ENCODE measurements at regions not wholly inside any gene's neighbourhood (a gene's known extent, or its start where the extent isn't known, plus 50 kb on each side); places are given as distances from the start of the nearest gene placed in this dataset.

DNA sequence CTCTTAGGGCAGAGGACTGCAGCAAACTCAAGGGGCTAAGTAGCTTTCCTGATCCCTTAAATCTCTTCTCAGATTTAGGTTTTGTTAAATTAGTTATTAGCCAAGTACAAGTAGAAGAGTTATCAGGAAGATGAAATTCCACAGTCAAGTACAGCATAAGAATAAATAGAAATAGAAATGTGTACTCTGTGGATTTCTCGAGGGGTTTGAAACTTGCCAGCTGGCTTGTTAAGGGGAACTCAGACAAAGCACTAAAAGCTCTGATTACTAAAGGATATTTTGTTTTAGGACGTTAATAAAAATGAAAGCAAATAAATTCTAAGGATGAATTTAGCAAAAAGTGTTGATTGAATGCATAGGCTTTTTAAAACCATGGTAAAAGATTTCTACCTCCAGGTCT is 654.6 kb downstream of the RAPGEF2 start:
- Histone ChIP-seq H3K4me3 (ENCODE audit: low read depth in 1 of 3, low read length in 3 of 3) (no peak overlapping the region), H3K9me3 (ENCODE audit: control insufficient read depth in 2 of 2, insufficient read depth in 1 of 2, low read depth in 1 of 2, low read length in 1 of 2) (peaks cover 0 to 6% of the 10 kb centered on the region in 2 donors), H3K4me1 (ENCODE audit: control insufficient read depth in 3 of 3, insufficient read depth in 2 of 3, low read depth in 1 of 3, low read length in 2 of 3) (no peaks in the 10 kb centered on the region), H3K27ac (ENCODE audit: low read depth in 1 of 3, low read length in 2 of 3) (no peak overlapping the region), H3K27me3 (ENCODE audit: control insufficient read depth in 3 of 3, insufficient read depth in 3 of 3, low read length in 3 of 3) (no peaks in the 10 kb centered on the region), H3K36me3 (ENCODE audit: control insufficient read depth in 3 of 3, insufficient read depth in 2 of 3, low read depth in 1 of 3, low read length in 3 of 3) (no peaks in the 10 kb centered on the region)
- 44 to 54% (median 45%) methylated on average over 2 of the region's 2 CpGs for WGBS, 3 donors
- FAIRE-seq (no peak), DNase-seq (no peak)

DNA sequence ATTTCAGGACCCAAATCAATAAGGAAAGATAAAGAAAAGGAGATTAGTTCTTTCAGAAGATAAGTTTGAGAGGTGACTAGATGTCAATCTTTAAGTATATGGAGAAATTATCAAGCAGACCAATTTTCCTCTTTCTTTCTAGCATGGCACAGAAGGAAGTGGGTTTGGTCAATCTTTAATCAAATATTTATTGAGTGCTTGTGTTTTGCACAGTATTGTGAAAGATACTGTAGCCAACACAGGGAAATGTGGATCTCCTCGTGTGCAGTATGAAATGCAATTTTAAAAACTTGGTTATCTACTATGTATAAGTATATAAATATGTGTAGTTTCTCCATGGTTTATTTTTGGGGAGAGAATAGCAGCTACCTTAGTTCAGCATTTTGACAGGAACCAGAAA is 655.2 kb downstream of the RAPGEF2 start:
- H3K27ac ChIP-seq (ENCODE audit: low read depth in 1 of 3, low read length in 2 of 3): no peak overlapping the region
- WGBS, 3 donors: 11 to 48% (median 30%) methylated on average over 1 of the region's 1 CpG
- no peaks in the 10 kb centered on the region for H3K36me3 ChIP-seq (ENCODE audit: control insufficient read depth in 3 of 3, insufficient read depth in 2 of 3, low read depth in 1 of 3, low read length in 3 of 3)
- no peak overlapping the region for H3K4me3 ChIP-seq (ENCODE audit: low read depth in 1 of 3, low read length in 3 of 3)
- DNase-seq: no peak
- H3K27me3 ChIP-seq (ENCODE audit: control insufficient read depth in 3 of 3, insufficient read depth in 3 of 3, low read length in 3 of 3): no peaks in the 10 kb centered on the region
- no peak for FAIRE-seq
- H3K9me3 ChIP-seq (ENCODE audit: control insufficient read depth in 2 of 2, insufficient read depth in 1 of 2, low read depth in 1 of 2, low read length in 1 of 2): peaks cover 0 to 6% of the 10 kb centered on the region in 2 donors
- no peaks in the 10 kb centered on the region for H3K4me1 ChIP-seq (ENCODE audit: control insufficient read depth in 3 of 3, insufficient read depth in 2 of 3, low read depth in 1 of 3, low read length in 2 of 3)

DNA sequence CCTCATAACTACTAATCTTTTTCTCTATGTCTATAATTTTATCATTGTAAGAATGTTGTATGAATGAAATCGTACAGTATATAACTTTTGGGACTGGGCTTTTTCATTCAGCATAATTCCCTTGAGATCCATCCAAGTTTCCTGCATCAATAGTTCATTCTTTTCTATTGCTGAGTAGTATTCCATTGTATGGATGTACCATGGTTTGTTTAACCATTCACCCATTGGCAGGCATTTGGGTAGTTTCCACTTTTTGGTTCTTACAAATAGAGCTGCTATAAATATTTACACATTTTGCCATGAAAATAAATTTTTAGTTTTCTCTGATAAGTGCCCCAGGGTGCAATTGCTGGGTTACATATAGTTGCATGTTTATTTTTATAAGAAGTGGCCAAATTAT is 659.8 kb downstream of the RAPGEF2 start:
- Histone ChIP-seq H3K4me3 (ENCODE audit: low read depth in 1 of 3, low read length in 3 of 3) (no peak overlapping the region), H3K27me3 (ENCODE audit: control insufficient read depth in 3 of 3, insufficient read depth in 3 of 3, low read length in 3 of 3) (no peaks in the 10 kb centered on the region), H3K4me1 (ENCODE audit: control insufficient read depth in 3 of 3, insufficient read depth in 2 of 3, low read depth in 1 of 3, low read length in 2 of 3) (no peaks in the 10 kb centered on the region), H3K36me3 (ENCODE audit: control insufficient read depth in 3 of 3, insufficient read depth in 2 of 3, low read depth in 1 of 3, low read length in 3 of 3) (no peaks in the 10 kb centered on the region), H3K27ac (ENCODE audit: low read depth in 1 of 3, low read length in 2 of 3) (no peak overlapping the region), H3K9me3 (ENCODE audit: control insufficient read depth in 2 of 2, insufficient read depth in 1 of 2, low read depth in 1 of 2, low read length in 1 of 2) (no peaks in the 10 kb centered on the region)
- no peak for FAIRE-seq
- DNase-seq: no peak
- WGBS, 3 donors: 79 to 85% (median 84%) methylated on average over 1 of the region's 1 CpG

DNA sequence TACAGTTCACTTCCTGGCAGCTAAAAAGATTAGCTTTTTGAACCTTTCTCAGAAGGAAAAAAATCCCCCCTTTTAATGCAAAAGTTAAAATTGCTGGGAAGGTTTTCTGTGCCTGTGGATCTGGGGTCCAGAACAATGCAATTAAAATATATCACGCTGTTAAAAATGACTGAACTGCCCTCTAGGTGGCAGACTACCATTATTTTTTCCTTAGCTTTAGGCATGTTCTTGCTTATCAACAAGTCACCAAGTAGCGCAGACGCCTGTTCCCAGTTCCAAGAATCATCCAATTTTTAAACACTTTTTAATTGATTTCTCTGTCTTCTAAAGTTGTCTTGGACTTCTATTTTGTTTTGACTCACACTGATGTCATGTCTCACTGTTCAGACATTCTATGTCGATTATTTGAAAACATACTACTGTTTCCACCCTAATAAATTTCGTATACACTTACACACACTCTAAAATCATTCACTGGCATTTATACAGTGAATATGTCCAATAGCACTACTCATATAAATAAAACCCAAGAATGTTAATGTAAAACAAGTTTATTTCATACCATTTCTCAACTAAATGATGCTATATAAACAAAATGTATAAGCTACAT is 661.6 kb downstream of the RAPGEF2 start:
- H3K9me3 ChIP-seq (ENCODE audit: control insufficient read depth in 2 of 2, insufficient read depth in 1 of 2, low read depth in 1 of 2, low read length in 1 of 2): no peaks in the 10 kb centered on the region
- DNase-seq (peak; percentile 35 to 63), FAIRE-seq (no peak)
- no peak overlapping the region for H3K27ac ChIP-seq (ENCODE audit: low read depth in 1 of 3, low read length in 2 of 3)
- WGBS, 3 donors: 25 to 31% (median 28%) methylated on average over 5 of the region's 5 CpGs
- H3K27me3 ChIP-seq (ENCODE audit: control insufficient read depth in 3 of 3, insufficient read depth in 3 of 3, low read length in 3 of 3): no peaks in the 10 kb centered on the region
- H3K4me1 ChIP-seq (ENCODE audit: control insufficient read depth in 3 of 3, insufficient read depth in 2 of 3, low read depth in 1 of 3, low read length in 2 of 3): no peaks in the 10 kb centered on the region
- H3K36me3 ChIP-seq (ENCODE audit: control insufficient read depth in 3 of 3, insufficient read depth in 2 of 3, low read depth in 1 of 3, low read length in 3 of 3): no peaks in the 10 kb centered on the region
- H3K4me3 ChIP-seq (ENCODE audit: low read depth in 1 of 3, low read length in 3 of 3): no peak overlapping the region

DNA sequence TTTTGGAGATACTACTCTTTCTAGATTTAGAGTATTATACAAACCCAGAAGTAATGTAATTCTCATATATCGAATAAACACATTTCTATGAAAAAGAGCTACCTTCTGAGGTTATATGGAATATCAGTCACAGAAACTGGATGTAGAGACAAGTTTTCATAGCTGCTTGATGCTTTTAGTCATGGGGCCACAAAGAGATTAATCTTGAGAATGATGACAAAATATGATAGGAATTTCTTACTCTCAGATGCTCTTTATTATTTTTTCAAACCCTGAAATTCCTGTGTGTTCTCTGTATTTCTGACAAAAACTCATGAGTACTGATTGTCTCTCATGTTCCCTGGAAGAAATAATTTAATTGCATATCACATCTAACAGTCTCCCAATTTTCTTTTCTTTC is 662.5 kb downstream of the RAPGEF2 start:
- no peak overlapping the region for H3K4me3 ChIP-seq (ENCODE audit: low read depth in 1 of 3, low read length in 3 of 3)
- DNase-seq (no peak), FAIRE-seq (no peak)
- 87 to 92% (median 90%) methylated on average over 1 of the region's 1 CpG for WGBS, 3 donors
- H3K4me1 ChIP-seq (ENCODE audit: control insufficient read depth in 3 of 3, insufficient read depth in 2 of 3, low read depth in 1 of 3, low read length in 2 of 3): no peaks in the 10 kb centered on the region
- H3K27me3 ChIP-seq (ENCODE audit: control insufficient read depth in 3 of 3, insufficient read depth in 3 of 3, low read length in 3 of 3): no peaks in the 10 kb centered on the region
- H3K9me3 ChIP-seq (ENCODE audit: control insufficient read depth in 2 of 2, insufficient read depth in 1 of 2, low read depth in 1 of 2, low read length in 1 of 2): no peaks in the 10 kb centered on the region
- H3K36me3 ChIP-seq (ENCODE audit: control insufficient read depth in 3 of 3, insufficient read depth in 2 of 3, low read depth in 1 of 3, low read length in 3 of 3): no peaks in the 10 kb centered on the region
- no peak overlapping the region for H3K27ac ChIP-seq (ENCODE audit: low read depth in 1 of 3, low read length in 2 of 3)

DNA sequence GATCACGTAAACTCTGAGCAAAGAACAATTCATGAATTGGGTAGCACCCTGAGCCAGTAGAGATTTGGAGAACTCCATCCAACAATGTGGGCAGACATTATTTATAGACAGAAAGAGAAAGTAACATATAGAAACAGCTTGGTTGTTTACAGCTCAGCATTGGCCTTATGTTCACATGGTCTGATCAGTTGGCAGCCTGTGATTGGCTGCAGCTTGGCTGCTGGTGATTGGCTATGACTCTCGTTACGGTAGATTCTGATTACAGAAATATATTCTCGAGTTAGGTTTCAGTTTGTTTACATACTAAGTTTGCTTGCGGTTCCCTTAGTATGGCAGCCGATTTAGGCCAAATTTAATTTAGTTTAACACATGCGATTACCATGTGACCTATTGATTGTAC is 663.4 kb downstream of the RAPGEF2 start:
- Histone ChIP-seq H3K9me3 (ENCODE audit: control insufficient read depth in 2 of 2, insufficient read depth in 1 of 2, low read depth in 1 of 2, low read length in 1 of 2) (no peaks in the 10 kb centered on the region), H3K4me3 (ENCODE audit: low read depth in 1 of 3, low read length in 3 of 3) (no peak overlapping the region), H3K4me1 (ENCODE audit: control insufficient read depth in 3 of 3, insufficient read depth in 2 of 3, low read depth in 1 of 3, low read length in 2 of 3) (no peaks in the 10 kb centered on the region), H3K36me3 (ENCODE audit: control insufficient read depth in 3 of 3, insufficient read depth in 2 of 3, low read depth in 1 of 3, low read length in 3 of 3) (no peaks in the 10 kb centered on the region), H3K27ac (ENCODE audit: low read depth in 1 of 3, low read length in 2 of 3) (no peak overlapping the region), H3K27me3 (ENCODE audit: control insufficient read depth in 3 of 3, insufficient read depth in 3 of 3, low read length in 3 of 3) (no peaks in the 10 kb centered on the region)
- DNase-seq: no peak
- 73 to 76% (median 76%) methylated on average over 7 of the region's 7 CpGs for WGBS, 3 donors
- no peak for FAIRE-seq

DNA sequence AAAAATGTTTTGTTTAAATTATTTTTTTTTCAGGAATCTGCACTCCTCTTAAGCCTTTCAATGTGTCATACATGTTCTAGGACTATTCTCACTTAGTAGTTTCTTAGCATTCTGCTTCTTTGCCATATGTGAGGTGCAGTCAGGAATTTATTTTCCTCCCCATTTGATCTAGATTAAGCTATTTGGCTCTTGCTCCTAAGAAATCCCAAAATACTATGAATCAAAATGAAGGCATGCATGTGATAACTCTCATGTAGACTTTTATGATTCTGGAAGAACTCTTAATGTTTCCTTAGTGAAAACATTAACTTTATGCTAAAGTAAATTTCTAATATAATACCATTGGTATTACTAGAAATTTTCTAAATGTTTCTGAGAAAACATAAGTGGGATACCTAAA is 664.5 kb downstream of the RAPGEF2 start:
- H3K36me3 ChIP-seq (ENCODE audit: control insufficient read depth in 3 of 3, insufficient read depth in 2 of 3, low read depth in 1 of 3, low read length in 3 of 3): no peaks in the 10 kb centered on the region
- H3K9me3 ChIP-seq (ENCODE audit: control insufficient read depth in 2 of 2, insufficient read depth in 1 of 2, low read depth in 1 of 2, low read length in 1 of 2): no peaks in the 10 kb centered on the region
- no peaks in the 10 kb centered on the region for H3K27me3 ChIP-seq (ENCODE audit: control insufficient read depth in 3 of 3, insufficient read depth in 3 of 3, low read length in 3 of 3)
- no peak for FAIRE-seq
- no peak overlapping the region for H3K27ac ChIP-seq (ENCODE audit: low read depth in 1 of 3, low read length in 2 of 3)
- no peaks in the 10 kb centered on the region for H3K4me1 ChIP-seq (ENCODE audit: control insufficient read depth in 3 of 3, insufficient read depth in 2 of 3, low read depth in 1 of 3, low read length in 2 of 3)
- no peak overlapping the region for H3K4me3 ChIP-seq (ENCODE audit: low read depth in 1 of 3, low read length in 3 of 3)
- no peak for DNase-seq

DNA sequence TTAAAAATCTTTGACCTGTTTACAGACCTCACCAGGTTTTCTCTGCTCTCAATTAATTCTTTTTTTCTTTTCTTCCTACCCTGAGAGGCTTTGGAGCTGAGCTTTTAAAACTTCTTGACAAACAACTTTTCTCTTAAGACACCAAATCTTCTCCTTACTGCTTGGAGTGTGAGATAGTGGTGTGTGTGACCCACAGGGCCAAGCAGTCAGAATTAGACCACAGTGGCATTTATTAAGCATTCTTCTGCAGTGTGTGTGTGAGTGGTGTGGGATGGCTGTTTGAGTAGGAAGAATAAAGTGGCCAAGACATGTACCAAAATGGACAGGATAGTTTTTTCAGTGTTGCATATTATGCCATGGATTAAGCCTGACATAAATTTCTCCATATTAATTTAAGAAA is 665.1 kb downstream of the RAPGEF2 start:
- Histone ChIP-seq H3K36me3 (ENCODE audit: control insufficient read depth in 3 of 3, insufficient read depth in 2 of 3, low read depth in 1 of 3, low read length in 3 of 3) (no peaks in the 10 kb centered on the region), H3K27ac (ENCODE audit: low read depth in 1 of 3, low read length in 2 of 3) (no peak overlapping the region), H3K4me3 (ENCODE audit: low read depth in 1 of 3, low read length in 3 of 3) (no peak overlapping the region), H3K9me3 (ENCODE audit: control insufficient read depth in 2 of 2, insufficient read depth in 1 of 2, low read depth in 1 of 2, low read length in 1 of 2) (no peaks in the 10 kb centered on the region), H3K4me1 (ENCODE audit: control insufficient read depth in 3 of 3, insufficient read depth in 2 of 3, low read depth in 1 of 3, low read length in 2 of 3) (no peaks in the 10 kb centered on the region), H3K27me3 (ENCODE audit: control insufficient read depth in 3 of 3, insufficient read depth in 3 of 3, low read length in 3 of 3) (no peaks in the 10 kb centered on the region)
- no peak for FAIRE-seq
- DNase-seq: no peak

DNA sequence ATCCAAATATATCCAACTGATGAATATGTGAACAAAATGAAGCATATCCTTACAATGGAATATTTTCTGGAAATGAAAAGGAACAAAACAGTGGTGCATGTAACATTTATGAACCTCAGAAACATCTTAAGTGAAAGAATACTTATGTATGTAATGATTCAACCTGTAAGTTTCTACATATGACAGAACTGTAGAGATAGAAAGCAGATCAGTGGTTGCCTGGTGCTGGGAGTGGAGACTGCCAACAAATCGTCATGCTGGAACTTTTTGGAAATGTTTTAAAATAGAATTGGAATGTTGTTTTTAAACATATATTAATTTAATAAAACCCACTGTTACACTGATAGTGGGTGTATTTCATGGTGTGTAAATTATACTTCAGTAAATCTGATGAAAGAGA is 667.5 kb downstream of the RAPGEF2 start:
- no peak overlapping the region for H3K4me3 ChIP-seq (ENCODE audit: low read depth in 1 of 3, low read length in 3 of 3)
- no peaks in the 10 kb centered on the region for H3K27me3 ChIP-seq (ENCODE audit: control insufficient read depth in 3 of 3, insufficient read depth in 3 of 3, low read length in 3 of 3)
- WGBS, 3 donors: 49 to 54% (median 50%) methylated on average over 1 of the region's 1 CpG
- DNase-seq (no peak), FAIRE-seq (no peak)
- H3K27ac ChIP-seq (ENCODE audit: low read depth in 1 of 3, low read length in 2 of 3): no peak overlapping the region
- no peaks in the 10 kb centered on the region for H3K9me3 ChIP-seq (ENCODE audit: control insufficient read depth in 2 of 2, insufficient read depth in 1 of 2, low read depth in 1 of 2, low read length in 1 of 2)
- H3K4me1 ChIP-seq (ENCODE audit: control insufficient read depth in 3 of 3, insufficient read depth in 2 of 3, low read depth in 1 of 3, low read length in 2 of 3): no peaks in the 10 kb centered on the region
- H3K36me3 ChIP-seq (ENCODE audit: control insufficient read depth in 3 of 3, insufficient read depth in 2 of 3, low read depth in 1 of 3, low read length in 3 of 3): no peaks in the 10 kb centered on the region
